ENCODE measurements at regions not wholly inside any gene's neighbourhood (a gene's known extent, or its start where the extent isn't known, plus 50 kb on each side); places are given as distances from the start of the nearest gene placed in this dataset.

- TF ChIP-seq CTCF (IDR thresholded peaks at IDR 0.05) (no peak), POLR2A (IDR thresholded peaks at IDR 0.05) (no peak), EP300 (IDR thresholded peaks at IDR 0.05) (no peak)
These were observed 88.9 kb downstream of the EOMES start for GRCh38 chr3:27633224-27633545.

Measured in ovary (tissue), 3 donors.